Muscle layer of colon (tissue), 2 donors: ENCODE measurements at regions not wholly inside any gene's neighbourhood (a gene's known extent, or its start where the extent isn't known, plus 50 kb on each side); places are given as distances from the start of the nearest gene placed in this dataset.

Experiments
- H3K27ac ChIP-seq: one replicate; pipeline ENCODE4 v1.7.0; 2013; ENCODE audit warnings: low read depth, mild to moderate bottlenecking, low read length, moderate library complexity
- H3K27me3 ChIP-seq, 2 donors: one replicate each; pipeline ENCODE4 v1.7.0; 2013; ENCODE audit warnings: low read length in 2 of 2, mild to moderate bottlenecking in 2 of 2; ENCODE audit not compliant: insufficient read depth in 2 of 2, control insufficient read depth in 1 of 2
- H3K36me3 ChIP-seq: one replicate; pipeline ENCODE4 v1.7.0; 2013; ENCODE audit warnings: mild to moderate bottlenecking, low read length; ENCODE audit not compliant: insufficient read depth
- H3K4me1 ChIP-seq: one replicate; pipeline ENCODE4 v1.7.0; 2013; ENCODE audit warnings: mild to moderate bottlenecking, low read length; ENCODE audit not compliant: insufficient read depth
- H3K4me3 ChIP-seq, 2 donors: one replicate each; pipeline ENCODE4 v1.7.0; 2013; ENCODE audit warnings: low read length in 2 of 2, low read depth in 1 of 2, mild to moderate bottlenecking in 1 of 2, moderate library complexity in 1 of 2
- H3K9ac ChIP-seq: one replicate; pipeline ENCODE4 v1.7.0; 2013; ENCODE audit warnings: low read length
- H3K9me3 ChIP-seq: one replicate; pipeline ENCODE4 v1.7.0; 2013; ENCODE audit warnings: mild to moderate bottlenecking, low read length
- donor health status: abdominal sarcoma.
- donor health status: Adenocarcinoma of cecum.

GRCh38 chr4:24394041-24394440 is 190.3 kb downstream of the DHX15 start:
- no peaks in the 10 kb centered on the region for H3K9me3 ChIP-seq
- H3K27ac ChIP-seq = no peak overlapping the region
- no peaks in the 10 kb centered on the region for H3K27me3 ChIP-seq
- no peaks in the 10 kb centered on the region for H3K4me1 ChIP-seq
- H3K4me3 ChIP-seq = no peak overlapping the region
- H3K9ac ChIP-seq = no peak overlapping the region
- H3K36me3 ChIP-seq = no peaks in the 10 kb centered on the region

- Histone ChIP-seq H3K27me3 (no peaks in the 10 kb centered on the region), H3K9ac (no peak overlapping the region), H3K4me1 (no peaks in the 10 kb centered on the region), H3K4me3 (no peak overlapping the region), H3K9me3 (no peaks in the 10 kb centered on the region), H3K36me3 (no peaks in the 10 kb centered on the region), H3K27ac (no peak overlapping the region)
Observed at GRCh38 chr4:24392613-24393012, 191.7 kb downstream of the DHX15 start.

GRCh38 chr4:24382381-24382780 is 202.0 kb downstream of the DHX15 start:
- H3K27ac ChIP-seq = no peak overlapping the region
- no peaks in the 10 kb centered on the region for H3K9me3 ChIP-seq
- H3K4me1 ChIP-seq = no peaks in the 10 kb centered on the region
- H3K27me3 ChIP-seq = no peaks in the 10 kb centered on the region
- no peak overlapping the region for H3K9ac ChIP-seq
- H3K4me3 ChIP-seq = no peak overlapping the region
- H3K36me3 ChIP-seq = no peaks in the 10 kb centered on the region

- Histone ChIP-seq H3K9ac (no peak overlapping the region), H3K27me3 (no peaks in the 10 kb centered on the region), H3K9me3 (no peaks in the 10 kb centered on the region), H3K4me1 (no peaks in the 10 kb centered on the region), H3K36me3 (no peaks in the 10 kb centered on the region), H3K27ac (no peak overlapping the region), H3K4me3 (no peak overlapping the region)
Observed at GRCh38 chr4:24380957-24381665, 203.2 kb downstream of the DHX15 start.

- Histone ChIP-seq H3K27me3 (no peaks in the 10 kb centered on the region), H3K27ac (no peak overlapping the region), H3K36me3 (no peaks in the 10 kb centered on the region), H3K9me3 (no peaks in the 10 kb centered on the region), H3K4me1 (no peaks in the 10 kb centered on the region), H3K9ac (no peak overlapping the region), H3K4me3 (no peak overlapping the region)
Observed at GRCh38 chr4:24373704-24374103, 210.7 kb downstream of the DHX15 start.

GRCh38 chr4:24372881-24373280 is 211.5 kb downstream of the DHX15 start:
- Histone ChIP-seq H3K27me3 (no peaks in the 10 kb centered on the region), H3K4me3 (no peak overlapping the region), H3K36me3 (no peaks in the 10 kb centered on the region), H3K27ac (no peak overlapping the region), H3K9me3 (no peaks in the 10 kb centered on the region), H3K9ac (no peak overlapping the region), H3K4me1 (no peaks in the 10 kb centered on the region)

GRCh38 chr4:24372341-24372740 is 212.0 kb downstream of the DHX15 start:
- Histone ChIP-seq H3K9me3 (no peaks in the 10 kb centered on the region), H3K36me3 (no peaks in the 10 kb centered on the region), H3K27ac (no peak overlapping the region)

GRCh38 chr4:24370421-24370820 is 213.9 kb downstream of the DHX15 start:
- Histone ChIP-seq H3K36me3 (no peaks in the 10 kb centered on the region), H3K4me3 (no peak overlapping the region), H3K4me1 (no peaks in the 10 kb centered on the region), H3K9ac (no peak overlapping the region), H3K9me3 (no peaks in the 10 kb centered on the region), H3K27ac (no peak overlapping the region), H3K27me3 (no peaks in the 10 kb centered on the region)

More at GRCh38 chr4:24372341-24372740, 212.0 kb downstream of the DHX15 start:
- H3K9ac ChIP-seq = no peak overlapping the region
- no peak overlapping the region for H3K4me3 ChIP-seq
- no peaks in the 10 kb centered on the region for H3K27me3 ChIP-seq
- H3K4me1 ChIP-seq = no peaks in the 10 kb centered on the region

- Histone ChIP-seq H3K4me1 (no peaks in the 10 kb centered on the region), H3K4me3 (no peak overlapping the region), H3K9ac (no peak overlapping the region), H3K27me3 (no peaks in the 10 kb centered on the region), H3K9me3 (no peaks in the 10 kb centered on the region), H3K36me3 (no peaks in the 10 kb centered on the region), H3K27ac (no peak overlapping the region)
Observed at GRCh38 chr4:24369507-24370029, 214.8 kb downstream of the DHX15 start.

- no peaks in the 10 kb centered on the region for H3K4me1 ChIP-seq
- H3K4me3 ChIP-seq = no peak overlapping the region
- H3K27ac ChIP-seq = no peak overlapping the region
- no peak overlapping the region for H3K9ac ChIP-seq
- no peaks in the 10 kb centered on the region for H3K36me3 ChIP-seq
- H3K9me3 ChIP-seq = no peaks in the 10 kb centered on the region
- no peaks in the 10 kb centered on the region for H3K27me3 ChIP-seq
Observed at GRCh38 chr4:24368801-24369200, 215.6 kb downstream of the DHX15 start.

GRCh38 chr4:24364852-24365251 is 219.5 kb downstream of the DHX15 start:
- H3K4me1 ChIP-seq = no peaks in the 10 kb centered on the region
- H3K9me3 ChIP-seq = no peaks in the 10 kb centered on the region
- no peaks in the 10 kb centered on the region for H3K27me3 ChIP-seq
- no peaks in the 10 kb centered on the region for H3K36me3 ChIP-seq
- no peak overlapping the region for H3K27ac ChIP-seq
- no peak overlapping the region for H3K9ac ChIP-seq
- no peak overlapping the region for H3K4me3 ChIP-seq

- no peak overlapping the region for H3K27ac ChIP-seq
- H3K4me1 ChIP-seq = no peaks in the 10 kb centered on the region
- H3K4me3 ChIP-seq = no peak overlapping the region
- no peaks in the 10 kb centered on the region for H3K36me3 ChIP-seq
- no peak overlapping the region for H3K9ac ChIP-seq
- H3K9me3 ChIP-seq = no peaks in the 10 kb centered on the region
- H3K27me3 ChIP-seq = no peaks in the 10 kb centered on the region
Observed at GRCh38 chr4:24364249-24364648, 220.1 kb downstream of the DHX15 start.
